Esophagus muscularis mucosa (tissue), 4 donors: ENCODE measurements at regions not wholly inside any gene's neighbourhood (a gene's known extent, or its start where the extent isn't known, plus 50 kb on each side); places are given as distances from the start of the nearest gene placed in this dataset.

Experiments
- EP300 ChIP-seq: sonication (generic); formaldehyde crosslinking; IDR thresholded peaks from one replicate; pipeline ENCODE4 v1.6.1; 2017; ENCODE audit warnings: antibody characterized with exemption
- POLR2AphosphoS5 ChIP-seq, 2 donors: sonication (generic); formaldehyde crosslinking; IDR thresholded peaks; one replicate each; pipeline ENCODE4 v1.6.1; 2017; ENCODE audit warnings: antibody characterized with exemption in 2 of 2
- TF ChIP-seq, protein P1 (sequence below), 3 experiments: fragments of 200-600 bp in 2 of 3; fragments of 450-650 bp in 1 of 3; sonication (generic) in 2 of 3; IDR thresholded peaks; one replicate each; pipeline ENCODE4 v1.5.1; 2017 to 2019; ENCODE audit warnings: antibody characterized with exemption in 3 of 3, mild to moderate bottlenecking in 2 of 3, moderate library complexity in 1 of 3

DNA sequence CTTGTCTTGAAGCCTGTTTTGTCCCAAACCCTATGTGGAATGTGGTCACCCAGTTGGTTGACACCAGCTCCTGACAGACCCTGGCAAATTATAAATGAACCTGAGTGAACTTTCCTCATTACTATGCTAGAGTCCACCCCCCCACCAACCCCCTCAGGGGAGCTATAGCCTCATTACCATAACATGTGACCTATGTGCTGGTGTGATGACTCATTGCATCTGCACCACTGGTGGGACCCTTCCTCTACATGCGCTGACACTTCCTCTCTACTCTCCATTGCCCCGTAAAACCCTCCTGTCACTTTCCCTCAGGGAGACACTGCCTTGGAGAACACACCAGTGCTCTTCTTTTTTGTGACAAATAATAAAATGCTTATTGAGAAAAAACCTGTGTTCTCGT lies 105.0 kb upstream of the SESN3 start:
- TF ChIP-seq EP300 = no peak
- TF ChIP-seq, protein P1, sequence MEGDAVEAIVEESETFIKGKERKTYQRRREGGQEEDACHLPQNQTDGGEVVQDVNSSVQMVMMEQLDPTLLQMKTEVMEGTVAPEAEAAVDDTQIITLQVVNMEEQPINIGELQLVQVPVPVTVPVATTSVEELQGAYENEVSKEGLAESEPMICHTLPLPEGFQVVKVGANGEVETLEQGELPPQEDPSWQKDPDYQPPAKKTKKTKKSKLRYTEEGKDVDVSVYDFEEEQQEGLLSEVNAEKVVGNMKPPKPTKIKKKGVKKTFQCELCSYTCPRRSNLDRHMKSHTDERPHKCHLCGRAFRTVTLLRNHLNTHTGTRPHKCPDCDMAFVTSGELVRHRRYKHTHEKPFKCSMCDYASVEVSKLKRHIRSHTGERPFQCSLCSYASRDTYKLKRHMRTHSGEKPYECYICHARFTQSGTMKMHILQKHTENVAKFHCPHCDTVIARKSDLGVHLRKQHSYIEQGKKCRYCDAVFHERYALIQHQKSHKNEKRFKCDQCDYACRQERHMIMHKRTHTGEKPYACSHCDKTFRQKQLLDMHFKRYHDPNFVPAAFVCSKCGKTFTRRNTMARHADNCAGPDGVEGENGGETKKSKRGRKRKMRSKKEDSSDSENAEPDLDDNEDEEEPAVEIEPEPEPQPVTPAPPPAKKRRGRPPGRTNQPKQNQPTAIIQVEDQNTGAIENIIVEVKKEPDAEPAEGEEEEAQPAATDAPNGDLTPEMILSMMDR (IDR thresholded peaks at IDR 0.05) = no peak
- TF ChIP-seq POLR2AphosphoS5 (IDR thresholded peaks at IDR 0.05) = no peak
